Left lung (tissue), 4 donors: ENCODE measurements at regions not wholly inside any gene's neighbourhood (a gene's known extent, or its start where the extent isn't known, plus 50 kb on each side); places are given as distances from the start of the nearest gene placed in this dataset.

Experiments used
- ATAC-seq: fragments of 200-7000 bp; cut with Tn5 transposase; one replicate; pipeline ENCODE4 v1.9.1; 2020; ENCODE audit warnings: moderate library complexity
- DNase-seq, 4 donors: peaks; one replicate each; pipeline ENCODE4 v3.0.0-alpha.2; 2013 to 2020
- H3K27ac ChIP-seq, 2 donors: fragments of 200-600 bp; sonication (generic) in 1 of 2; one replicate each; pipeline versions ENCODE4 v1.5.0 to v1.8.0; 2020 to 2021
- H3K27me3 ChIP-seq, 2 donors: fragments of 200-600 bp; sonication (generic) in 1 of 2; one replicate each; pipeline versions ENCODE4 v1.5.0 to v1.8.0; 2020 to 2021
- H3K36me3 ChIP-seq, 2 donors: fragments of 200-600 bp; sonication (generic) in 1 of 2; one replicate each; pipeline versions ENCODE4 v1.5.0 to v1.8.0; 2020 to 2021
- H3K4me1 ChIP-seq, 2 donors: fragments of 200-600 bp; one replicate each; pipeline ENCODE4 v1.8.0; 2021
- H3K4me3 ChIP-seq, 2 donors: fragments of 200-600 bp; sonication (generic) in 1 of 2; one replicate each; pipeline versions ENCODE4 v1.5.0 to v1.8.0; 2020 to 2021; ENCODE audit warnings: mild to moderate bottlenecking in 1 of 2
- H3K9me3 ChIP-seq, 2 donors: fragments of 200-600 bp; sonication (generic) in 1 of 2; one replicate each; pipeline versions ENCODE4 v1.5.0 to v1.8.0; 2020 to 2021
- CTCF ChIP-seq, 2 donors: fragments of 200-600 bp; sonication (generic) in 1 of 2; IDR thresholded peaks; one replicate each; pipeline versions ENCODE4 v1.5.0 to v1.8.0; 2021; ENCODE audit warnings: antibody characterized with exemption in 2 of 2
- intact Hi-C, 2 donors: fragments of 100-400 bp; cut with DNase I; formaldehyde crosslinking; loops; one replicate each; pipeline versions ENCODE4 v1.11.2 to v1.14.2; 2022
- donor health status: DM: no; HTN: yes; CAD: no.
- donor health status: DM: no; HTN: no; CAD: no.

DNA sequence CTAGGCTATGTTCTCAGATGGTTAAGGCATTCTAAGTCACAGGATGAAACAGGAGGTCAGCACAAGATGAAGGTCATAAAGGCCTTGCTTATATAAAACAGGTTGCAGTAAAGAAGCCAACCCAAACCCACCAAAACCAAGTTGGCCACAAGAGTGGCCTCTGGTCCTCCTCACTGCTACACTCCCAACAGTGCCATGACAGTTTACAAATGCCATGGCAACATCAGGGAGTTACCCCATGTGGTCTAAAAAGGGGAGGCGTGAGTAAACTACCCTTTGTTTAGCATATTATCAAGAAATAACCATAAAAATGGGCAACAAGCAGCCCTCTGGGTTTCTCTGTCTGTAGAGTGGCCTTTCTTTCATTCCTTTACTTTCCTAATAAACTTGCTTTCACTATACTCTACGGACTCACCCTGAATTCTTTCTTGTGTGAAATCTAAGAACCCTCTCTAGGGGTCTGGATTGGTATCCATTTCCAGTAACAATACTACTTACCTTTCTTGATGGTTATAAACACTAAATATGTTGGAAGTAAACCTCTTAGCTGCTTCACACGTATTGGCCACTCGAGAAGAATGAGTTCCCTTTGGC, 1237.9 kb downstream of the FAM181B start:
- H3K27ac ChIP-seq: no peak overlapping the region
- H3K4me1 ChIP-seq: no peaks in the 10 kb centered on the region
- intact Hi-C loops: no loop called here
- H3K4me3 ChIP-seq: no peak overlapping the region
- no peaks in the 10 kb centered on the region for H3K36me3 ChIP-seq
- H3K9me3 ChIP-seq: no peaks in the 10 kb centered on the region
- ATAC-seq (no peak), DNase-seq (no peak)
- H3K27me3 ChIP-seq: no peaks in the 10 kb centered on the region
- TF ChIP-seq CTCF (IDR thresholded peaks at IDR 0.05): no peak

- no peak for TF ChIP-seq CTCF (IDR thresholded peaks at IDR 0.05)
- Histone ChIP-seq H3K27ac (no peak overlapping the region), H3K4me3 (no peak overlapping the region), H3K36me3 (no peaks in the 10 kb centered on the region), H3K9me3 (no peaks in the 10 kb centered on the region), H3K4me1 (no peaks in the 10 kb centered on the region), H3K27me3 (no peaks in the 10 kb centered on the region)
- no peak for DNase-seq
- ATAC-seq: no peak
- intact Hi-C loops: no loop called here
Observed at GRCh38 chr11:81494431-81494830, 1239.2 kb downstream of the FAM181B start.

GRCh38 chr11:81492923-81493445, 1240.7 kb downstream of the FAM181B start:
- intact Hi-C loops: no loop called here
- Histone ChIP-seq H3K9me3 (no peaks in the 10 kb centered on the region), H3K27me3 (no peaks in the 10 kb centered on the region), H3K36me3 (no peaks in the 10 kb centered on the region), H3K27ac (no peak overlapping the region), H3K4me3 (no peak overlapping the region), H3K4me1 (no peaks in the 10 kb centered on the region)
- ATAC-seq: no peak
- no peak for TF ChIP-seq CTCF (IDR thresholded peaks at IDR 0.05)
- no peak for DNase-seq

DNA sequence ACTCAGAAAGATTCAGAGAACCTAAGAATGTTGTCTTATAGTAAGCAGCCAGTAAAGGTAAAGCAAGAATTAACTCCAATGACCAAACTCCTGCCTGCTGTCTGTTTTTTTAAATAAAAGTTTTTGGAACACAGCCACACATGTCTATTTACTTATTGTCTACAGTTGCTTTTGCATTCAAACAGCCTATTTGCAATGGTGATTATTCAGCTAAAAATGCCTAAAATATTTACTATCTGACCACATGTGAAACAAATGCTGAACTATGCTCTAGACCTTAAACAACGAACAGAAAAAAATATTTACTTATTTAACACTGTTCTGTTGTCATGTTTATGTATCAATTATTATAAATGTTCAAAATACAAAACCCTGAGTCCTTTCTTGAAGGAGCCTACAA, 1246.6 kb downstream of the FAM181B start:
- ATAC-seq (no peak), DNase-seq (no peak)
- Histone ChIP-seq H3K9me3 (no peaks in the 10 kb centered on the region), H3K36me3 (no peaks in the 10 kb centered on the region), H3K27ac (no peak overlapping the region), H3K4me3 (no peak overlapping the region), H3K4me1 (no peaks in the 10 kb centered on the region), H3K27me3 (no peaks in the 10 kb centered on the region)
- no peak for TF ChIP-seq CTCF (IDR thresholded peaks at IDR 0.05)
- intact Hi-C loops: no loop called here

DNA sequence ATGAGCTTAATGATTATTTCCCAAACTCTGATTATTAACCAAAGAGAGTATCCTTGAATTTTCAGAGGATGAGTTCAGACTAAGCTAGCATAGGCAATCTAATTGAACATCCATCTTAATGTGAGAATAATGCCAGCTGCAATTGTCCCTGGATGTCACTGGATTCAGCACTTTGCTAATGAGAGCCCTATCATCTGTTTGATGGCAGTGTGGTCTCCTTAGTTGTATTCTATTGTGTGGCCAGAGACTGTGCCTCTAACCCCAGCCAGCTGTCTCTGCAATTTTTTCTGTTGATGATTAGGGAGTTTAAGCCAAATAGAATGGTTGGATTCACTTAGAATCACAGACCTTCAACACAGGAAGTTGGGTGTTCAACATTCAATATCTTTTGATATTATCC, 1249.5 kb downstream of the FAM181B start:
- ATAC-seq (no peak), DNase-seq (no peak)
- Histone ChIP-seq H3K9me3 (no peaks in the 10 kb centered on the region), H3K4me1 (no peaks in the 10 kb centered on the region), H3K36me3 (no peaks in the 10 kb centered on the region), H3K27ac (no peak overlapping the region), H3K4me3 (no peak overlapping the region), H3K27me3 (no peaks in the 10 kb centered on the region)
- TF ChIP-seq CTCF (IDR thresholded peaks at IDR 0.05): no peak
- intact Hi-C loops: no loop called here
